ENCODE measurements at regions not wholly inside any gene's neighbourhood (a gene's known extent, or its start where the extent isn't known, plus 50 kb on each side); places are given as distances from the start of the nearest gene placed in this dataset.

DNA sequence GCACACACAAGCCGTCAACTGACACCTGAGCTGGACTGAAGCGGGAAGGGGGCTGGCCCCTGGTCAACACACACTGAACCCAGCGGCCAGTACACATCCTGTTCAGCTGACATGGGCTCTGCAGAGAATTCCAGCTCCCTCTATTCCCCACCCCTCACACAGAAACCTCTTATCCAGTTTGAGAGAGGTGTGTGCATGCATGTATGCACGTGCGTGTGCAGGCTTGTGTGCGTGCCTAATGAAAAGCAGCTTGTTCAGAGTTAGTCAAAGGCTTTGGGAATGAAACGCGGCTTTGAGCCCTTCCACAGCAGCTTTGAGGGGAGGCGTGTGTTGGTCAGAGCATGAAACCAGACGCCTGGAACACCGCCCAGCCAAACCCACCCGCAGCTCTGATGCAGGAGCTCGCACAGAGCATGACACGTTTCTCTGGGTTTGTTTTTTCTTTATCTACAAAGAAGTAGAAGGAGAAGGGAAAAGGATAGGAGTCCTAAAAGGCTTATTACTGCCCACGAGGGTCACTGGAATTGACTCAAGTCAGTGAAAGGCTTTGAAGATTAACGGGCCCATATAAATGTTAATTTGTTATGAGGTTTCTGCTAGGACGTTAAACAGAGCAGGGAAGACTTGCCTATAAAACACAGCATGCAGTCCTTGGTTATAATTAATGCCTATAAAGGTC, 184.2 kb downstream of the ETS2 start:
- H2AFZ ChIP-seq (ENCODE audit: low read length): peak overlapping the region; percentile 69
- H3K4me2 ChIP-seq (ENCODE audit: insufficient read depth, low read length, poor library complexity, severe bottlenecking): peak overlapping the region; percentile 15
- no peak overlapping the region for H4K91ac ChIP-seq (ENCODE audit: low read depth, low read length, poor library complexity)
- H3K9ac ChIP-seq (ENCODE audit: low read depth, low read length, poor library complexity): no peak overlapping the region
- H2BK120ac ChIP-seq (ENCODE audit: low read depth, low read length): no peak overlapping the region
- H2BK5ac ChIP-seq (ENCODE audit: low read length): no peak overlapping the region
- no peak overlapping the region for H2BK15ac ChIP-seq (ENCODE audit: low read length)
- no peak overlapping the region for H4K8ac ChIP-seq (ENCODE audit: low read depth, low read length)
- H3K18ac ChIP-seq (ENCODE audit: low read length): peak overlapping the region; percentile 44
- no peaks in the 10 kb centered on the region for H3K9me3 ChIP-seq (replicated peaks in 1 of 2; ENCODE audit: control insufficient read depth in 2 of 2, insufficient read depth in 1 of 2, low read depth in 1 of 2, low read length in 2 of 2)
- peaks cover 30 to 47% of the 10 kb centered on the region in 2 donors for H3K4me1 ChIP-seq (ENCODE audit: control insufficient read depth in 2 of 2, insufficient read depth in 1 of 2, low read depth in 1 of 2, low read length in 2 of 2)
- no peaks in the 10 kb centered on the region for H3K27me3 ChIP-seq (ENCODE audit: control insufficient read depth in 3 of 3, insufficient read depth in 3 of 3, low read depth in 1 of 3, low read length in 3 of 3)
- H3K27ac ChIP-seq (replicated peaks; ENCODE audit: low read length): no peak overlapping the region
- peak; percentile 18 for DNase-seq (ENCODE audit: low spot score)
- H2AK5ac ChIP-seq (ENCODE audit: low read depth, low read length): peak overlapping the region; percentile 48
- H3K4ac ChIP-seq (ENCODE audit: low read length): no peak overlapping the region
- no CpG with 5 or more reads among the region's 17 CpGs for WGBS, 2 donors (ENCODE audit: extremely low coverage in 2 of 2, insufficient read length in 2 of 2, insufficient replicate concordance in 1 of 2)
- no peak overlapping the region for H3K23ac ChIP-seq (ENCODE audit: low read depth, low read length, poor library complexity)
- no peak overlapping the region for H3K14ac ChIP-seq (ENCODE audit: low read length)
- no peaks in the 10 kb centered on the region for H3K79me1 ChIP-seq (ENCODE audit: low read depth, low read length)
- no peaks in the 10 kb centered on the region for H3K36me3 ChIP-seq (replicated peaks in 1 of 2; ENCODE audit: control insufficient read depth in 2 of 2, insufficient read depth in 2 of 2, low read length in 2 of 2)
- H3K4me3 ChIP-seq (ENCODE audit: low read length in 2 of 2): peak overlapping the region in 1 of 2 donors; percentile 15
- H2BK12ac ChIP-seq (ENCODE audit: low read length): peak overlapping the region; percentile 30

DNA sequence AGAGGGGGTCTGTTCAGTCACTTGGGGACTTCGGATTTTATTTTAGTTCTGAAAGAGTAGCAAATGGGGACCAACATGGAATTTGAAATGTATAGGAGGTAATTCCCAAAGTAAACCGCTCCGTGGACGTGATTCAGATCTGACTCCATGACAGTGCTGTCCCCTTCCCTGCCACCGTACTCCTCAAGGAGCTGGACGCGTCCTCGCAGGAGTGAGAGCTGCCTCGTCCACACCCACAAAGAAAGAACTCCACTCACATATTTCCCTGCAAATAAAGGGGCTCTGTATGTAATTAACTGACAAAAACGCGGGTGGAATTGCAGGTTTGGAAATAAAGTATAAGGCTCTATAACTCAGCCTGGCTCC, 183.6 kb downstream of the ETS2 start:
- H2BK15ac ChIP-seq (ENCODE audit: low read length): no peak overlapping the region
- H3K79me1 ChIP-seq (ENCODE audit: low read depth, low read length): no peaks in the 10 kb centered on the region
- no peak overlapping the region for H2AK5ac ChIP-seq (ENCODE audit: low read depth, low read length)
- no peaks in the 10 kb centered on the region for H3K9me3 ChIP-seq (replicated peaks in 1 of 2; ENCODE audit: control insufficient read depth in 2 of 2, insufficient read depth in 1 of 2, low read depth in 1 of 2, low read length in 2 of 2)
- peak overlapping the region; percentile 69 for H2AFZ ChIP-seq (ENCODE audit: low read length)
- H2BK120ac ChIP-seq (ENCODE audit: low read depth, low read length): no peak overlapping the region
- no peak overlapping the region for H4K8ac ChIP-seq (ENCODE audit: low read depth, low read length)
- no peak overlapping the region for H4K91ac ChIP-seq (ENCODE audit: low read depth, low read length, poor library complexity)
- H2BK5ac ChIP-seq (ENCODE audit: low read length): no peak overlapping the region
- H3K4me1 ChIP-seq (ENCODE audit: control insufficient read depth in 2 of 2, insufficient read depth in 1 of 2, low read depth in 1 of 2, low read length in 2 of 2): peaks cover 30 to 47% of the 10 kb centered on the region in 2 donors
- H3K18ac ChIP-seq (ENCODE audit: low read length): peak overlapping the region; percentile 36
- no peak overlapping the region for H3K4ac ChIP-seq (ENCODE audit: low read length)
- DNase-seq (ENCODE audit: low spot score): no peak
- H3K23ac ChIP-seq (ENCODE audit: low read depth, low read length, poor library complexity): no peak overlapping the region
- no peak overlapping the region for H3K4me2 ChIP-seq (ENCODE audit: insufficient read depth, low read length, poor library complexity, severe bottlenecking)
- no peaks in the 10 kb centered on the region for H3K36me3 ChIP-seq (replicated peaks in 1 of 2; ENCODE audit: control insufficient read depth in 2 of 2, insufficient read depth in 2 of 2, low read length in 2 of 2)
- H3K4me3 ChIP-seq (ENCODE audit: low read length in 2 of 2): peak overlapping the region in 1 of 2 donors; percentile 15
- no peaks in the 10 kb centered on the region for H3K27me3 ChIP-seq (ENCODE audit: control insufficient read depth in 3 of 3, insufficient read depth in 3 of 3, low read depth in 1 of 3, low read length in 3 of 3)
- H3K14ac ChIP-seq (ENCODE audit: low read length): no peak overlapping the region
- no peak overlapping the region for H3K27ac ChIP-seq (replicated peaks; ENCODE audit: low read length)
- no peak overlapping the region for H3K9ac ChIP-seq (ENCODE audit: low read depth, low read length, poor library complexity)
- no peak overlapping the region for H2BK12ac ChIP-seq (ENCODE audit: low read length)
- no CpG with 5 or more reads among the region's 11 CpGs for WGBS, 2 donors (ENCODE audit: extremely low coverage in 2 of 2, insufficient read length in 2 of 2, insufficient replicate concordance in 1 of 2)

DNA sequence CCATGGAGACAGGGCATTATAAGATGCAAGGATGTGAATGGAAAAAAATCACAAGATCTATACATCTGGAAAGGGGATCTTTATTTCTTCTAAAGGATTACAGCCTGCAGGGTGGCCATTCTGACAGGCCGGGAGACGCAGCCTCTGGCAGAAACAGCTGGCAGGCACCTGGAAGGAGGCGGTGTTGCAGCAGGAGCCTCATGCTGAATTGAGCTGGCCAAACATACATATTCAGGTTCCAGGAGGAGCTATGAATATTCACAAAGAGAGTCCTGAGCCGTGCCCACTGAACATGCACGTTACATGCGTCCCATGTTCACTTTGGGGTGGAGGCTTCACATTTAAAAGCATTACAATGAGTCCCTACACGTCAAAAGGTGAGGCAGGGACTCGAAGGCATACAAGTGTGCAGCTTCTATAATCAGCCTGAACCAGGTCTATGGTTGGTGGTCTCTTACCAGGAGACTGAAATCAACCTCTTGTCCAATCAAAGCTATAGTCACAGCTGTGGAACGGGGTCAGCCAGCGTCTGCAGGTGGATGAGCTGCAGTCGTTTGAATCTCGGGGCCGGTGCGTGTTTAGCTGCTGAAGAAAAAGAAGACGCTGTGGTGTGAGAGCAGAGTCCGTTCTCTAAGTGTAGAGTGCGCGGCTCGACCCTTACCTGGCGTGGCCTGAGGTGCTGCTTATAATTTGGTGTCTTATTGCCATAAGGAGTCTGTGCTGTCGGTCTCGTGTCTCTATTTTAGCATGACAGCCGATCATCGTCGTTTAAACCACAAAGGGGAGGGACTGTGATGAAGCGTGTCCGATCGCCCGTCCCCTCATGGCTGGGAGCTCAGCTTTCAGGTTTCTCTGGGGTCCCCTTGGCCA, 183.0 kb downstream of the ETS2 start:
- H2BK15ac ChIP-seq (ENCODE audit: low read length): no peak overlapping the region
- no peaks in the 10 kb centered on the region for H3K36me3 ChIP-seq (replicated peaks in 1 of 2; ENCODE audit: control insufficient read depth in 2 of 2, insufficient read depth in 2 of 2, low read length in 2 of 2)
- no peaks in the 10 kb centered on the region for H3K9me3 ChIP-seq (replicated peaks in 1 of 2; ENCODE audit: control insufficient read depth in 2 of 2, insufficient read depth in 1 of 2, low read depth in 1 of 2, low read length in 2 of 2)
- no peak overlapping the region for H3K4ac ChIP-seq (ENCODE audit: low read length)
- H4K91ac ChIP-seq (ENCODE audit: low read depth, low read length, poor library complexity): no peak overlapping the region
- H2AK5ac ChIP-seq (ENCODE audit: low read depth, low read length): no peak overlapping the region
- H2BK120ac ChIP-seq (ENCODE audit: low read depth, low read length): no peak overlapping the region
- no peak overlapping the region for H3K23ac ChIP-seq (ENCODE audit: low read depth, low read length, poor library complexity)
- no peak overlapping the region for H4K8ac ChIP-seq (ENCODE audit: low read depth, low read length)
- H3K9ac ChIP-seq (ENCODE audit: low read depth, low read length, poor library complexity): no peak overlapping the region
- DNase-seq (ENCODE audit: low spot score): no peak
- no peak overlapping the region for H3K4me2 ChIP-seq (ENCODE audit: insufficient read depth, low read length, poor library complexity, severe bottlenecking)
- WGBS, 2 donors (ENCODE audit: extremely low coverage in 2 of 2, insufficient read length in 2 of 2, insufficient replicate concordance in 1 of 2): no CpG with 5 or more reads among the region's 29 CpGs
- H3K4me1 ChIP-seq (ENCODE audit: control insufficient read depth in 2 of 2, insufficient read depth in 1 of 2, low read depth in 1 of 2, low read length in 2 of 2): peaks cover 30 to 47% of the 10 kb centered on the region in 2 donors
- no peak overlapping the region for H2BK5ac ChIP-seq (ENCODE audit: low read length)
- no peak overlapping the region for H2AFZ ChIP-seq (ENCODE audit: low read length)
- H3K14ac ChIP-seq (ENCODE audit: low read length): no peak overlapping the region
- no peak overlapping the region for H2BK12ac ChIP-seq (ENCODE audit: low read length)
- H3K4me3 ChIP-seq (ENCODE audit: low read length in 2 of 2): no peak overlapping the region
- no peak overlapping the region for H3K27ac ChIP-seq (replicated peaks; ENCODE audit: low read length)
- peak overlapping the region; percentile 36 for H3K18ac ChIP-seq (ENCODE audit: low read length)
- no peaks in the 10 kb centered on the region for H3K27me3 ChIP-seq (ENCODE audit: control insufficient read depth in 3 of 3, insufficient read depth in 3 of 3, low read depth in 1 of 3, low read length in 3 of 3)
- H3K79me1 ChIP-seq (ENCODE audit: low read depth, low read length): no peaks in the 10 kb centered on the region
